T-cell (primary cell): ENCODE measurements at regions not wholly inside any gene's neighbourhood (a gene's known extent, or its start where the extent isn't known, plus 50 kb on each side); places are given as distances from the start of the nearest gene placed in this dataset.

Source experiments
- ATAC-seq, 4 experiments: fragments of 200-7000 bp in 3 of 4; fragments of 150-1000 bp in 1 of 4; cut with Tn5 transposase; replicated peaks in 1 of 4; 1 replicate in 3 of 4; 2 replicates in 1 of 4; pipeline ENCODE4 v1.10.0; 2021; ENCODE audit warnings: moderate library complexity in 3 of 4, mild to moderate bottlenecking in 2 of 4, moderate number of reproducible peaks in 1 of 4
- CTCF ChIA-PET, 2 donors: fragments of 300-600 bp; sonication (Branson Sonifier 250); formaldehyde crosslinking; loops; one replicate each; lab custom pipeline; 2022; ENCODE audit warnings: antibody characterized with exemption in 2 of 2; lab: Charles Lee
- POLR2A ChIA-PET, 2 donors: fragments of 300-600 bp; sonication (Branson Sonifier 250); formaldehyde crosslinking; loops; one replicate each; lab custom pipeline; 2022; ENCODE audit warnings: antibody characterized with exemption in 2 of 2; lab: Charles Lee
- DNase-seq, 35 experiments: peaks; one replicate each; pipeline versions ENCODE4 v3.0.0 to v3.0.0-alpha.2; 2013 to 2023
- H3K27ac ChIP-seq: one replicate; pipeline ENCODE4 v1.5.1; 2013; ENCODE audit warnings: low read length
- H3K27me3 ChIP-seq, 2 experiments: replicated peaks in 1 of 2; 1 replicate in 1 of 2; 2 replicates in 1 of 2; pipeline versions ENCODE4 v1.6.1 to v1.7.0; 2013; ENCODE audit warnings: low read length in 1 of 2, mixed read lengths in 1 of 2; ENCODE audit not compliant: control insufficient read depth in 2 of 2, insufficient read depth in 2 of 2; ENCODE audit errors: extremely low read depth in 1 of 2
- H3K36me3 ChIP-seq, 2 donors: 1 replicate in 1 of 2; 2 replicates in 1 of 2; pipeline versions ENCODE4 v1.6.1 to v1.7.0; 2013; ENCODE audit warnings: low read length in 1 of 2; ENCODE audit not compliant: control insufficient read depth in 2 of 2, insufficient read depth in 1 of 2; ENCODE audit errors: extremely low read depth in 1 of 2
- H3K4me1 ChIP-seq, 2 experiments: 1 replicate in 1 of 2; 2 replicates in 1 of 2; pipeline versions ENCODE4 v1.6.1 to v1.7.0; 2013; ENCODE audit warnings: low read length in 2 of 2, mixed read lengths in 1 of 2; ENCODE audit not compliant: insufficient read depth in 2 of 2, control insufficient read depth in 1 of 2; ENCODE audit errors: extremely low read depth in 1 of 2
- H3K4me3 ChIP-seq, 2 donors: 1 replicate in 1 of 2; 2 replicates in 1 of 2; pipeline versions ENCODE4 v1.5.1 to v1.7.0; 2013; ENCODE audit warnings: mild to moderate bottlenecking in 2 of 2, low read length in 1 of 2, moderate library complexity in 1 of 2; ENCODE audit not compliant: control insufficient read depth in 1 of 2; ENCODE audit errors: extremely low read depth in 1 of 2
- H3K9me3 ChIP-seq: 2 replicates; pipeline ENCODE4 v1.7.0; 2013
- H3K27ac Mint-ChIP-seq, 2 donors: one replicate each; pipeline ENCODE4 v1.8.0; 2020 to 2021; ENCODE audit warnings: mild to moderate bottlenecking in 2 of 2, mixed read lengths in 2 of 2
- H3K27me3 Mint-ChIP-seq, 2 donors: one replicate each; pipeline ENCODE4 v1.8.0; 2021 to 2022; ENCODE audit warnings: mixed read lengths in 2 of 2
- H3K36me3 Mint-ChIP-seq: one replicate; pipeline ENCODE4 v1.8.0; 2021; ENCODE audit warnings: mixed read lengths
- H3K4me1 Mint-ChIP-seq, 3 donors: one replicate each; pipeline ENCODE4 v1.8.0; 2020 to 2022; ENCODE audit warnings: mixed read lengths in 3 of 3, mild to moderate bottlenecking in 1 of 3
- H3K4me3 Mint-ChIP-seq, 3 donors: one replicate each; pipeline ENCODE4 v1.8.0; 2020 to 2022; ENCODE audit warnings: mild to moderate bottlenecking in 3 of 3, mixed read lengths in 3 of 3, moderate library complexity in 3 of 3
- H3K9me3 Mint-ChIP-seq, 3 donors: one replicate each; pipeline ENCODE4 v1.8.0; 2020 to 2022; ENCODE audit warnings: mixed read lengths in 3 of 3
- WGBS: methylation state at CpG from one replicate; pipeline ENCODE4 v1.1.5; 2013; ENCODE audit warnings: missing lambda C conversion rate; ENCODE audit not compliant: insufficient coverage; 5-methylcytosine and 5-hydroxymethylcytosine counted together

- Histone ChIP-seq H3K27me3 (no peaks in the 10 kb centered on the region), H3K36me3 (no peaks in the 10 kb centered on the region), H3K4me1 (no peaks in the 10 kb centered on the region), H3K27ac (no peak overlapping the region), H3K4me3 (no peak overlapping the region), H3K9me3 (no peaks in the 10 kb centered on the region)
- CTCF ChIA-PET: interaction anchor here in 1 of 2 donors (0.7 kb wide), 1 partner anchor 115 kb away, joined by 5 read pairs; no protein-coding TSS in a partner anchor
- no CpG with 5 or more reads among the region's 2 CpGs for WGBS
- ATAC-seq (no peak), DNase-seq (no peak)
- Mint-ChIP-seq H3K27me3 (peaks cover 8 to 12% of the 10 kb centered on the region in 2 donors), H3K27ac (no peak overlapping the region), H3K4me1 (no peaks in the 10 kb centered on the region), H3K9me3 (peaks cover 4 to 9% (median 7%) of the 10 kb centered on the region in 3 donors), H3K36me3 (no peaks in the 10 kb centered on the region), H3K4me3 (no peak overlapping the region)
- POLR2A ChIA-PET: no interaction called here
Measured at GRCh38 chr4:112069110-112069509, 76.1 kb upstream of the FAM241A start.

DNA sequence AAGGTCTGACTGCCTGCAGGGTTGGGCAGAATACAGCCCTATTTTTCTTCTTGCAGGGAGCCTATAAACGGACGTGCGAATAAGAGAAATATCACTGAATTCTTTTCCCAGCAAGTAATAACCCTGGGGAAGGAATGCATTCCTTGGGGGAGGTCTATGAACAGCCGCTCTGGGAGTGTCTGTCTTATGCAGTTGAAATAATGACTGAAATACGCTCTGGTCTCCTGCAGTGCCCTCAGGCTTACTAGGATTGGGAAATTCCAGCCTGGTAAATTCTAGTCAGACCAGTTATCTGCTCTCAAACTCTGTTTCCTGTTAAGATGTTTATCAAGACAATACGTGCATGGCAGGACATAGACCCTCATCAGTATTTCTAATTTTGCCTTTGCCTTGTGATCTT, 72.1 kb upstream of the FAM241A start:
- H3K27me3 Mint-ChIP-seq: peaks cover 5 to 8% of the 10 kb centered on the region in 2 donors
- WGBS: 51% methylated on average over 3 of the region's 6 CpGs
- H3K4me1 Mint-ChIP-seq: no peaks in the 10 kb centered on the region
- Histone ChIP-seq H3K36me3 (no peaks in the 10 kb centered on the region), H3K4me1 (no peaks in the 10 kb centered on the region), H3K4me3 (no peak overlapping the region), H3K27ac (no peak overlapping the region), H3K27me3 (peaks cover 0 to 2% of the 10 kb centered on the region in 2 experiments), H3K9me3 (no peaks in the 10 kb centered on the region)
- H3K9me3 Mint-ChIP-seq: peaks cover 4 to 9% (median 7%) of the 10 kb centered on the region in 3 donors
- ATAC-seq (no peak), DNase-seq (no peak)
- no peak overlapping the region for H3K27ac Mint-ChIP-seq
- H3K4me3 Mint-ChIP-seq: no peak overlapping the region
- H3K36me3 Mint-ChIP-seq: no peaks in the 10 kb centered on the region
- CTCF ChIA-PET: interaction anchor here in 1 of 2 donors (0.8 to 0.9 kb wide), 2 partner anchors 646 to 692 kb away, joined by 3 to 5 read pairs; no protein-coding TSS in a partner anchor
- POLR2A ChIA-PET: no interaction called here

GRCh38 chr4:112075129-112075753, 70.0 kb upstream of the FAM241A start:
- Histone ChIP-seq H3K9me3 (no peaks in the 10 kb centered on the region), H3K27me3 (peaks cover 0 to 2% of the 10 kb centered on the region in 2 experiments), H3K4me1 (no peaks in the 10 kb centered on the region), H3K36me3 (no peaks in the 10 kb centered on the region), H3K27ac (no peak overlapping the region), H3K4me3 (no peak overlapping the region)
- ATAC-seq: peak in 3 of 4 experiments; percentile 23 to 53 (median 48)
- Mint-ChIP-seq H3K4me1 (no peaks in the 10 kb centered on the region), H3K9me3 (peaks cover 4 to 9% (median 7%) of the 10 kb centered on the region in 3 donors), H3K27ac (no peak overlapping the region), H3K36me3 (no peaks in the 10 kb centered on the region), H3K4me3 (no peak overlapping the region), H3K27me3 (peaks cover 0 to 4% of the 10 kb centered on the region in 2 donors)
- ChIA-PET POLR2A (no interaction called here), CTCF (interaction anchor here in 1 of 2 donors (0.9 kb wide), 1 partner anchor 21 kb away, joined by 4 read pairs; no protein-coding TSS in a partner anchor)
- DNase-seq: peak in 11 of 35 experiments; percentile 2 to 60 (median 7)
- WGBS: 0% methylated on average over 1 of the region's 4 CpGs

DNA sequence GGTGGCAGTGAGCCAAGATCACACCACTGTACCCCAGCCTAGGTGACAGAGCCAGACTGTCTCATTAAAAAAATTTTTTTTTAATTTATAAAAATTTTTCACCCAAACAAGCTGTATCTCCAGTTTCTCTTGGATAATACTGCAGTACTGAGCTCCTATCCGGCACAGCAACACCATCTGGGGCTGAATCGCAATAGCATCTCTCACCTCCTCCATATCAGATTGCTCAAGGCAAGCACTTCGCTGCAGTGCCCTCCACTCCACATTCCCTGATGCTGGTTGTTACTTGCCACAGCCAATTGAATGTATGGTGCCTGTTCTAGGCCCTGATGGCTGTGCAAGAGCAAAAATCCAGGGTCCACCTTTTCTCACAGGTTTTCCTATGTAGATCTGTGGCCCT, 69.3 kb upstream of the FAM241A start:
- no peaks in the 10 kb centered on the region for H3K4me1 Mint-ChIP-seq
- H3K36me3 ChIP-seq: no peaks in the 10 kb centered on the region
- no peak overlapping the region for H3K4me3 Mint-ChIP-seq
- H3K36me3 Mint-ChIP-seq: no peaks in the 10 kb centered on the region
- ATAC-seq: no peak
- H3K9me3 Mint-ChIP-seq: peaks cover 4 to 9% (median 7%) of the 10 kb centered on the region in 3 donors
- 93% methylated on average over 3 of the region's 3 CpGs for WGBS
- CTCF ChIA-PET: interaction anchor here in 1 of 2 donors (0.9 kb wide), 1 partner anchor 21 kb away, joined by 4 read pairs; no protein-coding TSS in a partner anchor
- no peak overlapping the region for H3K27ac ChIP-seq
- peaks cover 0 to 2% of the 10 kb centered on the region in 2 experiments for H3K27me3 ChIP-seq
- H3K4me1 ChIP-seq: no peaks in the 10 kb centered on the region
- POLR2A ChIA-PET: no interaction called here
- H3K4me3 ChIP-seq: no peak overlapping the region
- no peak overlapping the region for H3K27ac Mint-ChIP-seq
- DNase-seq: no peak
- H3K27me3 Mint-ChIP-seq: peaks cover 0 to 4% of the 10 kb centered on the region in 2 donors
- no peaks in the 10 kb centered on the region for H3K9me3 ChIP-seq

DNA sequence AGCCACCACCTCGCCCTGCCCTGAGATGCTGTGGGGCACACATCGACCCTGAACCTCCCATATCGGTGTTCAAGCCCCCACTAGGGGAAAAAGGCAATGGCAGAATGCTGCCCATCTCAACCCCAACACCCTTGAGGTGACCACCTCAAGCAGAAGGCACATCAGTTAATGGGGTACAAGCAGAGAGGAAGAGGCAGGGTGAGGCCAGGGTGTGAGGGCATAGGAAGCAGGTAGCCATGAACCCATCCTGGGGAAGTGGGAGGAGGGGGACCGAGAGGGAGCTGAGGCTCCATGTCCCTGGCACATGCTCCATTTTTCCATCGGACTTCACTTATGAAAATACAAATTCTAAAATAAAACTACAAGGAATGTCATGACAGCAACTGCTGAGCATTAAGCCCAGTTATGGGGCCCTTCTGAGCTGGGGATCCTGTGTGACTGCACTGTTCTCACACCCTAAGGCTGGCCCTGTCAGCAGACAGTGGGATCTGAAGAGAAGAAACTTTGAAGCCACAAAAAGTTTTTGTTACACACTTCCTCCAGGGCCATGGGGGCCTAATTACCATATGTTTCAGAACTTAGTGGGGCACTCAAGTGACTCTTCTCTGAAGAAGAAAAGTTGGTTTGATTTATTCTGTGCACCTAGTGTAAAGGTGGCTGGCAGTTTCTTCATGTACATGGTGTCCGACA, 68.2 kb upstream of the FAM241A start:
- no peaks in the 10 kb centered on the region for H3K36me3 ChIP-seq
- H3K4me3 ChIP-seq: no peak overlapping the region
- H3K9me3 Mint-ChIP-seq: peaks cover 4 to 9% (median 7%) of the 10 kb centered on the region in 3 donors
- H3K27me3 ChIP-seq: peaks cover 0 to 2% of the 10 kb centered on the region in 2 experiments
- ChIA-PET CTCF (interaction anchor here in 1 of 2 donors (0.8 kb wide), 1 partner anchor 37 kb away, joined by 3 read pairs; no protein-coding TSS in a partner anchor), POLR2A (no interaction called here)
- H3K4me3 Mint-ChIP-seq: no peak overlapping the region
- H3K4me1 Mint-ChIP-seq: no peaks in the 10 kb centered on the region
- H3K36me3 Mint-ChIP-seq: no peaks in the 10 kb centered on the region
- H3K27me3 Mint-ChIP-seq: peaks cover 0 to 4% of the 10 kb centered on the region in 2 donors
- DNase-seq (no peak), ATAC-seq (no peak)
- no peaks in the 10 kb centered on the region for H3K9me3 ChIP-seq
- no peak overlapping the region for H3K27ac ChIP-seq
- no peak overlapping the region for H3K27ac Mint-ChIP-seq
- WGBS: 33% methylated on average over 3 of the region's 6 CpGs
- H3K4me1 ChIP-seq: no peaks in the 10 kb centered on the region

- CTCF ChIA-PET: interaction anchor here in 1 of 2 donors (0.8 kb wide), 1 partner anchor 36 kb away, joined by 3 read pairs; no protein-coding TSS in a partner anchor
- peaks cover 0 to 4% of the 10 kb centered on the region in 2 donors for H3K27me3 Mint-ChIP-seq
Measured at GRCh38 chr4:112077743-112078142, 67.5 kb upstream of the FAM241A start.

More at GRCh38 chr4:112077743-112078142, 67.5 kb upstream of the FAM241A start:
- ATAC-seq: no peak
- no peaks in the 10 kb centered on the region for H3K4me1 Mint-ChIP-seq
- H3K9me3 Mint-ChIP-seq: peaks cover 4 to 7% (median 7%) of the 10 kb centered on the region in 3 donors
- 95% methylated on average over 8 of the region's 8 CpGs for WGBS
- Histone ChIP-seq H3K27ac (no peak overlapping the region), H3K36me3 (no peaks in the 10 kb centered on the region), H3K9me3 (no peaks in the 10 kb centered on the region), H3K4me3 (no peak overlapping the region), H3K4me1 (no peaks in the 10 kb centered on the region), H3K27me3 (peaks cover 0 to 2% of the 10 kb centered on the region in 2 experiments)
- POLR2A ChIA-PET: no interaction called here
- H3K27ac Mint-ChIP-seq: no peak overlapping the region
- no peak for DNase-seq
- no peak overlapping the region for H3K4me3 Mint-ChIP-seq
- H3K36me3 Mint-ChIP-seq: no peaks in the 10 kb centered on the region
